ENCODE measurements at regions not wholly inside any gene's neighbourhood (a gene's known extent, or its start where the extent isn't known, plus 50 kb on each side); places are given as distances from the start of the nearest gene placed in this dataset.

DNA sequence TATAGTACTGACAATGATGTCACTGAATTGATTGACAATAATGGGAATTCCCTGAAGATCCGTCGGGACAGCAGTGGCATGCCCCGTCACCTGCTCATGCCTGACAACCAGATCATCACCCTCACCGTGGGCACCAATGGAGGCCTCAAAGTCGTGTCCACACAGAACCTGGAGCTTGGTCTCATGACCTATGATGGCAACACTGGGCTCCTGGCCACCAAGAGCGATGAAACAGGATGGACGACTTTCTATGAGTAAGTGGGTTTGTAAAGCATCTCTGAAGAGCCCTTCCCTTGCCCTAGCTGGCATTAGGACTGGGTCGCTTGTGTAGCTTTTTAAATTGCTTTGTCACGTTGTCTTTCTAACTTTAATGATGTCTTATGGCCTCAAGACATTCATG is 72.7 kb upstream of the WWC1 start:
- TF ChIP-seq, protein P1, sequence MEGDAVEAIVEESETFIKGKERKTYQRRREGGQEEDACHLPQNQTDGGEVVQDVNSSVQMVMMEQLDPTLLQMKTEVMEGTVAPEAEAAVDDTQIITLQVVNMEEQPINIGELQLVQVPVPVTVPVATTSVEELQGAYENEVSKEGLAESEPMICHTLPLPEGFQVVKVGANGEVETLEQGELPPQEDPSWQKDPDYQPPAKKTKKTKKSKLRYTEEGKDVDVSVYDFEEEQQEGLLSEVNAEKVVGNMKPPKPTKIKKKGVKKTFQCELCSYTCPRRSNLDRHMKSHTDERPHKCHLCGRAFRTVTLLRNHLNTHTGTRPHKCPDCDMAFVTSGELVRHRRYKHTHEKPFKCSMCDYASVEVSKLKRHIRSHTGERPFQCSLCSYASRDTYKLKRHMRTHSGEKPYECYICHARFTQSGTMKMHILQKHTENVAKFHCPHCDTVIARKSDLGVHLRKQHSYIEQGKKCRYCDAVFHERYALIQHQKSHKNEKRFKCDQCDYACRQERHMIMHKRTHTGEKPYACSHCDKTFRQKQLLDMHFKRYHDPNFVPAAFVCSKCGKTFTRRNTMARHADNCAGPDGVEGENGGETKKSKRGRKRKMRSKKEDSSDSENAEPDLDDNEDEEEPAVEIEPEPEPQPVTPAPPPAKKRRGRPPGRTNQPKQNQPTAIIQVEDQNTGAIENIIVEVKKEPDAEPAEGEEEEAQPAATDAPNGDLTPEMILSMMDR (conservative IDR thresholded peaks at IDR 0.05; ENCODE audit: low read length): no peak
- no peak for TF ChIP-seq EZH2phosphoT487 (IDR thresholded peaks at IDR 0.05; ENCODE audit: borderline replicate concordance, low read depth, low read length)
